Gastrocnemius medialis (tissue), 4 donors: ENCODE measurements at regions not wholly inside any gene's neighbourhood (a gene's known extent, or its start where the extent isn't known, plus 50 kb on each side); places are given as distances from the start of the nearest gene placed in this dataset.
"Not testable (repeated sequence)": the region's sequence is repeated elsewhere in the genome, so short reads cannot be mapped to it uniquely, and the experiment has no call there.

Experiments
- ATAC-seq, 2 donors: fragments of 150-250 bp; one replicate each; pipeline ENCODE4 v1.9.1; 2016
- DNase-seq, 2 donors: peaks; one replicate each; pipeline ENCODE4 v3.0.0-alpha.2; 2019
- H3K27ac ChIP-seq, 4 donors: fragments of 200-600 bp; sonication (generic); 1 replicate in 1 of 4; 2 replicates in 3 of 4; pipeline ENCODE4 v1.5.1; 2016 to 2018; ENCODE audit warnings: mild to moderate bottlenecking in 2 of 4, moderate library complexity in 1 of 4
- H3K27me3 ChIP-seq, 3 donors: fragments of 200-600 bp; sonication (generic) in 2 of 3; 1 replicate in 1 of 3; 2 replicates in 2 of 3; pipeline versions ENCODE4 v1.5.1 to v1.6.0; 2016 to 2019; ENCODE audit warnings: mild to moderate bottlenecking in 1 of 3, moderate library complexity in 1 of 3
- H3K36me3 ChIP-seq, 2 donors: fragments of 200-600 bp; sonication (generic) in 1 of 2; one replicate each; pipeline ENCODE4 v1.5.1; 2017 to 2018
- H3K4me1 ChIP-seq, 2 donors: fragments of 200-600 bp; sonication (generic) in 1 of 2; one replicate each; pipeline ENCODE4 v1.5.1; 2016 to 2017; ENCODE audit warnings: mild to moderate bottlenecking in 2 of 2
- H3K4me3 ChIP-seq, 4 donors: fragments of 200-600 bp; sonication (generic) in 3 of 4; 1 replicate in 1 of 4; 2 replicates in 3 of 4; pipeline ENCODE4 v1.5.1; 2016 to 2019; ENCODE audit warnings: mild to moderate bottlenecking in 2 of 4
- H3K9me3 ChIP-seq, 3 donors: fragments of 200-600 bp; sonication (generic) in 2 of 3; 1 replicate in 1 of 3; 2 replicates in 2 of 3; pipeline ENCODE4 v1.5.1; 2016 to 2019
- in situ Hi-C, 4 donors: fragments of 200-750 bp; cut with MboI; loops; one replicate each; pipeline versions ENCODE4 v1.15.0 to v1.8.0; 2017; ENCODE audit warnings: low sequenced_read_pairs in 4 of 4
- intact Hi-C: fragments of 100-400 bp; cut with DNase I; formaldehyde crosslinking; loops from one replicate; pipeline ENCODE4 v1.15.1; 2023; ENCODE audit warnings: low total_unique reads

GRCh38 chr14:105720852-105721601 is 194.6 kb downstream of the TMEM121 start:
- H3K27ac ChIP-seq, H3K36me3 ChIP-seq, H3K4me1 ChIP-seq, DNase-seq, H3K9me3 ChIP-seq, ATAC-seq, H3K4me3 ChIP-seq, in situ Hi-C loops, H3K27me3 ChIP-seq, intact Hi-C loops: not testable (repeated sequence)

GRCh38 chr14:105721602-105721970 is 195.2 kb downstream of the TMEM121 start:
- H3K9me3 ChIP-seq, ATAC-seq, H3K36me3 ChIP-seq, intact Hi-C loops, H3K27me3 ChIP-seq, in situ Hi-C loops, H3K4me1 ChIP-seq, DNase-seq, H3K4me3 ChIP-seq, H3K27ac ChIP-seq: not testable (repeated sequence)

GRCh38 chr14:105721996-105722709 is 195.8 kb downstream of the TMEM121 start:
- H3K27ac ChIP-seq, in situ Hi-C loops, H3K27me3 ChIP-seq: not testable (repeated sequence)

GRCh38 chr14:105723271-105723670 is 196.9 kb downstream of the TMEM121 start:
- H3K36me3 ChIP-seq, H3K4me1 ChIP-seq, in situ Hi-C loops, H3K27ac ChIP-seq, intact Hi-C loops, H3K4me3 ChIP-seq, H3K27me3 ChIP-seq, ATAC-seq, H3K9me3 ChIP-seq, DNase-seq: not testable (repeated sequence)

More at GRCh38 chr14:105721996-105722709, 195.8 kb downstream of the TMEM121 start:
- H3K9me3 ChIP-seq, ATAC-seq, H3K4me3 ChIP-seq, DNase-seq, H3K4me1 ChIP-seq, H3K36me3 ChIP-seq, intact Hi-C loops: not testable (repeated sequence)

- ATAC-seq, H3K9me3 ChIP-seq, H3K27me3 ChIP-seq, H3K4me1 ChIP-seq, intact Hi-C loops, H3K4me3 ChIP-seq, H3K27ac ChIP-seq, H3K36me3 ChIP-seq, in situ Hi-C loops, DNase-seq: not testable (repeated sequence)
Observed at GRCh38 chr14:105723776-105724175, 197.4 kb downstream of the TMEM121 start.

- not testable (repeated sequence) for DNase-seq, ATAC-seq
Observed at GRCh38 chr14:105729825-105730368, 203.5 kb downstream of the TMEM121 start.

GRCh38 chr14:105730731-105731130 is 204.3 kb downstream of the TMEM121 start:
- H3K4me1 ChIP-seq, H3K4me3 ChIP-seq, in situ Hi-C loops, H3K27ac ChIP-seq, H3K36me3 ChIP-seq, H3K9me3 ChIP-seq, ATAC-seq, H3K27me3 ChIP-seq, DNase-seq, intact Hi-C loops: not testable (repeated sequence)

More at GRCh38 chr14:105729825-105730368, 203.5 kb downstream of the TMEM121 start:
- H3K9me3 ChIP-seq, in situ Hi-C loops, H3K27ac ChIP-seq, H3K27me3 ChIP-seq, H3K4me3 ChIP-seq, H3K4me1 ChIP-seq, intact Hi-C loops, H3K36me3 ChIP-seq: not testable (repeated sequence)

GRCh38 chr14:105731221-105731985 is 205.0 kb downstream of the TMEM121 start:
- in situ Hi-C loops, DNase-seq: not testable (repeated sequence)

More at GRCh38 chr14:105731221-105731985, 205.0 kb downstream of the TMEM121 start:
- H3K36me3 ChIP-seq, H3K4me1 ChIP-seq, intact Hi-C loops, ATAC-seq, H3K4me3 ChIP-seq, H3K27me3 ChIP-seq, H3K9me3 ChIP-seq, H3K27ac ChIP-seq: not testable (repeated sequence)
